DOHH2 (cell line): ENCODE measurements at regions not wholly inside any gene's neighbourhood (a gene's known extent, or its start where the extent isn't known, plus 50 kb on each side); places are given as distances from the start of the nearest gene placed in this dataset.

Experiments
- H3F3A ChIP-seq: fragments of 200-600 bp; sonication (generic), shearing (Covaris generic); 2 replicates; pipeline ENCODE4 v1.6.0; 2016; ENCODE audit warnings: antibody characterized with exemption, mild to moderate bottlenecking; ENCODE audit not compliant: control insufficient read depth, insufficient read depth
- H3K27ac ChIP-seq: fragments of 200-600 bp; sonication (generic); 2 replicates; pipeline ENCODE4 v1.5.1; 2014; ENCODE audit warnings: low read depth, mild to moderate bottlenecking, low read length, moderate library complexity
- H3K27me3 ChIP-seq: fragments of 200-600 bp; sonication (generic); 2 replicates; pipeline ENCODE4 v1.6.1; 2014; ENCODE audit warnings: mild to moderate bottlenecking, low read length, mixed read lengths; ENCODE audit not compliant: control insufficient read depth
- H3K36me3 ChIP-seq: fragments of 200-600 bp; sonication (generic); 2 replicates; pipeline ENCODE4 v1.6.1; 2014; ENCODE audit warnings: mild to moderate bottlenecking, low read length, moderate library complexity, mixed read lengths; ENCODE audit not compliant: control insufficient read depth
- H3K4me1 ChIP-seq: fragments of 200-600 bp; sonication (generic); 2 replicates; pipeline ENCODE4 v1.6.1; 2014; ENCODE audit warnings: mild to moderate bottlenecking, low read length, mixed read lengths; ENCODE audit not compliant: control insufficient read depth
- H3K4me2 ChIP-seq: fragments of 200-600 bp; sonication (generic); 2 replicates; pipeline ENCODE4 v1.6.0; 2014; ENCODE audit warnings: mild to moderate bottlenecking, low read length, moderate library complexity
- H3K4me3 ChIP-seq: fragments of 200-600 bp; sonication (generic); 2 replicates; pipeline ENCODE4 v1.5.1; 2014; ENCODE audit warnings: mild to moderate bottlenecking, low read length, mixed read lengths
- H3K79me2 ChIP-seq: fragments of 200-600 bp; sonication (generic); 2 replicates; pipeline ENCODE4 v1.6.1; 2014; ENCODE audit warnings: mild to moderate bottlenecking, low read length, mixed read lengths; ENCODE audit not compliant: control insufficient read depth
- H3K9me2 ChIP-seq: fragments of 200-600 bp; sonication (generic); replicated peaks from 2 replicates; pipeline ENCODE4 v1.6.1; 2014; ENCODE audit warnings: mild to moderate bottlenecking, low read length, mixed read lengths; ENCODE audit not compliant: control insufficient read depth
- H3K9me3 ChIP-seq: fragments of 200-600 bp; sonication (generic); 2 replicates; pipeline ENCODE4 v1.6.1; 2014; ENCODE audit warnings: antibody characterized with exemption, low read length, mixed read lengths; ENCODE audit not compliant: control insufficient read depth, insufficient read depth
- H4K20me1 ChIP-seq: fragments of 200-600 bp; sonication (generic); 2 replicates; pipeline ENCODE4 v1.6.0; 2014; ENCODE audit warnings: low read depth, mild to moderate bottlenecking, antibody characterized with exemption, low read length, moderate library complexity; ENCODE audit not compliant: control insufficient read depth, insufficient read depth
- EZH2phosphoT487 ChIP-seq: fragments of 200-600 bp; sonication (generic); IDR thresholded peaks from 2 replicates; pipeline ENCODE4 v1.6.1; 2017; ENCODE audit warnings: borderline replicate concordance, mild to moderate bottlenecking, antibody characterized with exemption, low read length, moderate library complexity, mixed read lengths
- TF ChIP-seq, protein P1 (sequence below): fragments of 200-600 bp; sonication (generic); IDR thresholded peaks from one replicate; pipeline ENCODE4 v1.5.1; 2014; ENCODE audit warnings: antibody characterized with exemption, mild to moderate bottlenecking, low read depth, low read length; ENCODE audit not compliant: poor library complexity, severe bottlenecking

DNA sequence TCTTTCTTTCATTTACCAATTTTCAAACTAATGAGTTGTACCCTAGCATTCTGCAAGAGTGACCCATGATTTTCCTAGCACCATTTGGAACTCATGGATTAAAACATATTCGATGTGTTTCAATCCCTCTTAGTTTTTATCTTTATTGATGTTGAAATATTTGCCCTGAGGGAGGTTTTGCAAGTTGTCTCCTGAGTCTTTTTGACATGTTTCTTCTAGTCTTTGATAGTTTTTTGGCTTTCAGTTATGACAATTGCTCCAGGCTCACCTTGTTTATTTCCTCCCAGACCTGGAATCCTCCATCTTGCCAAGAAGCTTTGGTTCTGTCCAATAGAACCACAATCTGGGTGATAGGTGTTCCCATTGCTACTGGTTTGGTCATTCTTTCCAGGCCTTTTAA is 327.8 kb downstream of the WDR11 start:
- Histone ChIP-seq H4K20me1 (no peaks in the 10 kb centered on the region), H3K9me2 (no peaks in the 10 kb centered on the region), H3K9me3 (no peaks in the 10 kb centered on the region), H3K79me2 (no peaks in the 10 kb centered on the region), H3K27me3 (no peaks in the 10 kb centered on the region), H3F3A (no peaks in the 10 kb centered on the region), H3K4me2 (no peak overlapping the region), H3K27ac (no peak overlapping the region), H3K4me1 (no peaks in the 10 kb centered on the region), H3K36me3 (no peaks in the 10 kb centered on the region), H3K4me3 (no peak overlapping the region)
- TF ChIP-seq EZH2phosphoT487 = no peak
- TF ChIP-seq, protein P1, sequence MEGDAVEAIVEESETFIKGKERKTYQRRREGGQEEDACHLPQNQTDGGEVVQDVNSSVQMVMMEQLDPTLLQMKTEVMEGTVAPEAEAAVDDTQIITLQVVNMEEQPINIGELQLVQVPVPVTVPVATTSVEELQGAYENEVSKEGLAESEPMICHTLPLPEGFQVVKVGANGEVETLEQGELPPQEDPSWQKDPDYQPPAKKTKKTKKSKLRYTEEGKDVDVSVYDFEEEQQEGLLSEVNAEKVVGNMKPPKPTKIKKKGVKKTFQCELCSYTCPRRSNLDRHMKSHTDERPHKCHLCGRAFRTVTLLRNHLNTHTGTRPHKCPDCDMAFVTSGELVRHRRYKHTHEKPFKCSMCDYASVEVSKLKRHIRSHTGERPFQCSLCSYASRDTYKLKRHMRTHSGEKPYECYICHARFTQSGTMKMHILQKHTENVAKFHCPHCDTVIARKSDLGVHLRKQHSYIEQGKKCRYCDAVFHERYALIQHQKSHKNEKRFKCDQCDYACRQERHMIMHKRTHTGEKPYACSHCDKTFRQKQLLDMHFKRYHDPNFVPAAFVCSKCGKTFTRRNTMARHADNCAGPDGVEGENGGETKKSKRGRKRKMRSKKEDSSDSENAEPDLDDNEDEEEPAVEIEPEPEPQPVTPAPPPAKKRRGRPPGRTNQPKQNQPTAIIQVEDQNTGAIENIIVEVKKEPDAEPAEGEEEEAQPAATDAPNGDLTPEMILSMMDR = no peak

DNA sequence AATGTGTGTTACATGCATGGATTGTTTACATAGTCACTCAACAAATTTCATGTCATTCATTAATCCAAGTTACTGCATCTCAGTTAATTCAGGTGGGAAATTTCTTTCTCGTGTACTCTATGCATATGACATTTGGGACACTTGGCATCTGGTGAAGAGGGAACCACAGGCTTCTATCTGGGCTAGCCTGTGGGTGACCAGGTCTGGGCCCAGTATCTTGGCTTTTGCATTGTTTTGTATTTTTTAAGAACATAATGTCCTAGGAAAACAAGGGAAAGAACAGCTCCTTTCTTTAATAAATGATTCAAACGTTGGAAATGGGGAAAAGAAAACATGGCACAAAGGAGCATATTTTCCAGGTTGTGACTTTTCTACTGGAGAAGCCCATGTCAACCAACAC is 331.1 kb downstream of the WDR11 start:
- Histone ChIP-seq H3K9me2 (no peaks in the 10 kb centered on the region), H3K9me3 (no peaks in the 10 kb centered on the region), H3K4me2 (no peak overlapping the region), H4K20me1 (no peaks in the 10 kb centered on the region), H3K4me1 (no peaks in the 10 kb centered on the region), H3K79me2 (no peaks in the 10 kb centered on the region), H3K4me3 (no peak overlapping the region), H3K27me3 (no peaks in the 10 kb centered on the region), H3K27ac (no peak overlapping the region), H3K36me3 (no peaks in the 10 kb centered on the region), H3F3A (no peaks in the 10 kb centered on the region)
- TF ChIP-seq, protein P1 = no peak
- no peak for TF ChIP-seq EZH2phosphoT487

DNA sequence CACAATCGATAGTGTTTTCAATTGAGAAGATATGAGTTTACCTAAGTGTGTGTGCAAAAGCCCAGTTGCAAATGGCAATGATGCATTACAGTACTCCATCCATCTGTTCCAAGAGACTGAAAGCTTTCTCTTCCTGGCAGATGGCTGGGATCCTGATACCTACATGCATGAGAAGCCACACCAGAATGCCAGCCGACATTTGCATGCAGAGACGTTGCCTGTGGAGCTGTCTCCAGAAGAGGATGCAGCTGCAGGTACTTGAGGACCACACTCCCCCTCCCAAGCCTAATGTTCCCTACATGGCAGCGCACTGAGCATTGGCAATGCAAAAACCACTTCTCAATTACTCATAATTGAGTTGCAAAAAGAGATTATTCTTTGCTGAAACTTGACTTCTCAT is 332.1 kb downstream of the WDR11 start:
- no peaks in the 10 kb centered on the region for H4K20me1 ChIP-seq
- no peaks in the 10 kb centered on the region for H3K36me3 ChIP-seq
- no peak for TF ChIP-seq EZH2phosphoT487
- TF ChIP-seq, protein P1 = no peak
- H3K4me2 ChIP-seq = no peak overlapping the region
- no peaks in the 10 kb centered on the region for H3F3A ChIP-seq
- no peaks in the 10 kb centered on the region for H3K9me2 ChIP-seq
- H3K9me3 ChIP-seq = no peaks in the 10 kb centered on the region
- no peak overlapping the region for H3K4me3 ChIP-seq
- H3K27me3 ChIP-seq = no peaks in the 10 kb centered on the region
- H3K4me1 ChIP-seq = no peaks in the 10 kb centered on the region
- H3K27ac ChIP-seq = no peak overlapping the region
- no peaks in the 10 kb centered on the region for H3K79me2 ChIP-seq

DNA sequence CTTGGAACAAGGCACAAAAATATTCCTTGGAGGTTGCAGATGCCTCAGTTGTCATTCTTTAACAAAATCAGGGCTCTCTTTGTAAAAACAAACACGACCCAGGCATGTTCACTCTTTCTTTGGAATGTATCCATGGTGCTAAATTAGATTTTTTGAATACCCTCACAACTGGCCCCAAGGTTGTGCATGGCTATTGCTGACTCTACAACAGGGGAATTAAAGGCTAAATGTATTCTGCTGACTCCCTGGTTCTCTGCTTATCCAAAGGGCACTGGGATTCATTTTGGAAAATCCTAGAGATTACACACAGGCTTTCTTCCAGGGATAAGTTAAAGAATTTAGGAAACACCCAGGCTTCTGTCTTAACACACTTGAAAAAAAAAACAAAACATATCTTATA is 332.5 kb downstream of the WDR11 start:
- Histone ChIP-seq H3K79me2 (no peaks in the 10 kb centered on the region), H3K4me1 (no peaks in the 10 kb centered on the region), H3K9me2 (no peaks in the 10 kb centered on the region), H3K4me2 (no peak overlapping the region), H3K27me3 (no peaks in the 10 kb centered on the region), H3K36me3 (no peaks in the 10 kb centered on the region), H3F3A (no peaks in the 10 kb centered on the region), H3K4me3 (no peak overlapping the region), H3K9me3 (no peaks in the 10 kb centered on the region), H3K27ac (no peak overlapping the region), H4K20me1 (no peaks in the 10 kb centered on the region)
- TF ChIP-seq, protein P1 = no peak
- no peak for TF ChIP-seq EZH2phosphoT487
